Choroid plexus epithelial cell (primary cell): ENCODE measurements at regions not wholly inside any gene's neighbourhood (a gene's known extent, or its start where the extent isn't known, plus 50 kb on each side); places are given as distances from the start of the nearest gene placed in this dataset.

Source experiments
- DNase-seq: peaks from one replicate; pipeline ENCODE4 v3.0.0-alpha.2; 2010; ENCODE audit warnings: low read depth
- H3K4me3 ChIP-seq: 2 replicates; pipeline ENCODE4 v1.5.1; 2011; ENCODE audit warnings: low read depth, mild to moderate bottlenecking, control low read depth, low read length, moderate library complexity
- CTCF ChIP-seq: conservative IDR thresholded peaks from 2 replicates; pipeline ENCODE4 v1.5.1; 2011; ENCODE audit warnings: low read depth, mild to moderate bottlenecking, control low read depth, inconsistent platforms, low read length, moderate library complexity

GRCh38 chr6:124887872-124888580, 74.2 kb upstream of the RNF217 start:
- no peak overlapping the region for H3K4me3 ChIP-seq
- no peak for TF ChIP-seq CTCF
- no peak for DNase-seq

DNA sequence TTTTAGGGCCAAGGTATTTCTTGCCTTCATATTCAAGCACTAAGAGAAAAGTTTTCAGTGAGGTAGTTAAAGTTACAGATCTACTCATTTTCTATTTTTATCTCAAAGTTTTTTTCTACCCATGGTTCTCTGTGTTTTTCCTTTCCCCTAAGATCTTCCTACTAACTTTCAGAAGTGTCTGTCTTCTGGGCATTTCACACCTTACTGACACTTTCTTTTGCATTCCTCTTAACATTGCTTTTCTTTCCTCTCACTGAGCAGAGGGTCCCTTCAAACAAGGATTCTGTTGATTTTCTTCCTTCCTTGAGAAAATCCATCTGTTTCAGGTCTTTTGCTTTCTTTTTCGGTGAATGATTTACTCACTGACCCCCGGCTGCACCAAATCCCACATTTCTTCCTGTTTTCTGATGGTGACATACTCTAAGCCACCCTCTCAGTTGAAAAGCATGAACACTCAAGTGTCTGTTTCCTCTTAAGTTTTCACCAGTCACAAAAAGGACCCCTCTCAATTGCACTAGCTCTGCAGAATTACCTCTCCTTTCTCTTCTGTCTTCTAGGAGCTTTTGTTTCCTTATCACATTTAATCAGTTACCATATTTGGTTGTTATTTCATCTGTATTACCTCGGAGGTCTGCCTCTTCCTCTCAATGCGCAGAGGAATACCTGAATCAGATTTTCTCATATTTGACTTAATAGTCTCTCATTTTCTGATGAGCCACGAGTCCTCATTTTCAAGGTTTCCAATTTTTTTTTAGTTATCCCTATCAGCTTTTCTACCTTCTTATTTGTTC, 73.5 kb upstream of the RNF217 start:
- H3K4me3 ChIP-seq: peak overlapping the region; percentile 31
- TF ChIP-seq CTCF: no peak
- peak; percentile 29 for DNase-seq

GRCh38 chr6:124901084-124901483, 61.2 kb upstream of the RNF217 start:
- TF ChIP-seq CTCF: no peak
- DNase-seq: no peak
- H3K4me3 ChIP-seq: no peak overlapping the region

DNA sequence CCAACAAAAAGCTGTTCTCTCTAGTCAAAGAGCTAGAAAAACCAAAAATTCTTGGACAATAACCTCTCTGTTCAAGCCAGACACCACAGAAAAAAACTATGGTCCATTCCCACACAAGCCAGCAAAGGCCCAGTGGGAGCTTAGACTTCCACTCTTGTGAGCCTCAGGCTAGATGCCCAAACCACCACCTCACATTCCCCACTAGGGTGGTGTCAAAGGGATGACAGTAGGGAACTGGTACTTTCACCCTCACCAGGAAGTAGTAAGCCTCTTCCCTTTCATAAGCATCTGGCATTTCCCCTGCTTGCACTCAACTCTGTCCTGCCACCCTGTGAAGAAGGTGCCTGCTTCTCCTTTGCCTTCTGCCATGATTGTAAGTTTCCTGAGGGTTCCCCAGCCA, 58.4 kb upstream of the RNF217 start:
- H3K4me3 ChIP-seq: no peak overlapping the region
- TF ChIP-seq CTCF: no peak
- DNase-seq: no peak

- no peak for TF ChIP-seq CTCF
- DNase-seq: no peak
- H3K4me3 ChIP-seq: no peak overlapping the region
Observed at GRCh38 chr6:124907596-124907995, 54.6 kb upstream of the RNF217 start.
